Panc1 (cell line): ENCODE measurements at regions not wholly inside any gene's neighbourhood (a gene's known extent, or its start where the extent isn't known, plus 50 kb on each side); places are given as distances from the start of the nearest gene placed in this dataset.
"Not testable (repeated sequence)": the region's sequence is repeated elsewhere in the genome, so short reads cannot be mapped to it uniquely, and the experiment has no call there.

Source experiments
- ATAC-seq: fragments of 200-7000 bp; cut with Tn5 transposase; 2 replicates; pipeline ENCODE4 v1.9.1; 2020; ENCODE audit warnings: mild to moderate bottlenecking, moderate library complexity
- BruUV-seq: library from RNA; stranded (reverse); fragments of 400-500 nt; replicated peaks from 2 replicates; lab custom pipeline; 2021; lab: Mats Ljungman, UMichigan
- CTCF ChIA-PET: fragments of 300-600 bp; sonication (Branson Sonifier 250); formaldehyde crosslinking; loops from one replicate; lab custom pipeline; 2022; ENCODE audit warnings: antibody characterized with exemption; lab: Charles Lee
- POLR2A ChIA-PET: fragments of 300-600 bp; sonication (Branson Sonifier 250); formaldehyde crosslinking; loops from one replicate; lab custom pipeline; 2022; ENCODE audit warnings: antibody characterized with exemption; lab: Charles Lee
- DNase-seq: peaks from one replicate; pipeline ENCODE4 v3.0.0-alpha.2; 2010; ENCODE audit warnings: low read depth, low spot score
- H3K27ac ChIP-seq: 2 replicates; pipeline ENCODE4 v1.5.1; 2011; ENCODE audit warnings: mild to moderate bottlenecking, low read length, inconsistent platforms
- H3K27me3 ChIP-seq: fragments of 200-500 bp; sonication (Bioruptor generic); 2 replicates; pipeline ENCODE4 v1.6.0; 2014; ENCODE audit warnings: low read length, inconsistent platforms; ENCODE audit not compliant: control insufficient read depth, insufficient read depth
- H3K36me3 ChIP-seq: fragments of 200-500 bp; sonication (Bioruptor generic); 2 replicates; pipeline ENCODE4 v1.5.1; 2014; ENCODE audit warnings: inconsistent platforms, mild to moderate bottlenecking, low read length, moderate library complexity; ENCODE audit not compliant: control insufficient read depth, insufficient read depth
- H3K4me1 ChIP-seq: 2 replicates; pipeline ENCODE4 v1.5.1; 2011; ENCODE audit warnings: inconsistent platforms, mild to moderate bottlenecking, low read length, moderate library complexity; ENCODE audit not compliant: control insufficient read depth, insufficient read depth
- H3K4me3 ChIP-seq, 2 experiments: 2 replicates each; pipeline ENCODE4 v1.5.1; 2011 to 2012; ENCODE audit warnings: low read depth in 2 of 2, low read length in 2 of 2, mild to moderate bottlenecking in 2 of 2, inconsistent platforms in 1 of 2, moderate library complexity in 1 of 2
- H3K9me3 ChIP-seq: fragments of 200-500 bp; sonication (Bioruptor generic); 2 replicates; pipeline ENCODE4 v1.5.1; 2014; ENCODE audit warnings: low read depth, mild to moderate bottlenecking, inconsistent platforms, low read length, moderate library complexity; ENCODE audit not compliant: control insufficient read depth, insufficient read depth
- CTCF ChIP-seq: fragments of 450-650 bp; IDR thresholded peaks from 2 replicates; pipeline ENCODE4 v1.5.1; 2017; ENCODE audit warnings: mild to moderate bottlenecking
- POLR2AphosphoS5 ChIP-seq: IDR thresholded peaks from 2 replicates; pipeline ENCODE4 v1.6.1; 2012; ENCODE audit warnings: mild to moderate bottlenecking, low read depth, low read length, moderate library complexity
- SIN3A ChIP-seq: IDR thresholded peaks from 2 replicates; pipeline ENCODE4 v1.6.1; 2012; ENCODE audit warnings: low read depth, mild to moderate bottlenecking, low read length, moderate library complexity, borderline replicate concordance; ENCODE audit not compliant: insufficient read depth
- TCF7L2 ChIP-seq: IDR thresholded peaks from 2 replicates; pipeline ENCODE4 v1.6.1; 2011; ENCODE audit warnings: mild to moderate bottlenecking, low read depth, low read length, inconsistent platforms
- in situ Hi-C: cut with HindIII; loops from 2 replicates; pipeline ENCODE4 v1.10.0; 2016; ENCODE audit warnings: low sequenced_read_pairs, low pct_unique_long_range_greater_than_20kb
- intact Hi-C: fragments of 100-400 bp; cut with micrococcal nuclease; formaldehyde crosslinking; loops from one replicate; pipeline ENCODE4 v1.10.0; 2022; ENCODE audit not compliant: unreplicated experiment
- TF ChIP-seq, protein P1 (sequence below), 2 experiments: IDR thresholded peaks; 2 replicates each; pipeline ENCODE4 v1.6.1; 2011 to 2012; ENCODE audit warnings: low read depth in 2 of 2, control low read depth in 1 of 2, low read length in 1 of 2, mild to moderate bottlenecking in 1 of 2, moderate library complexity in 1 of 2; ENCODE audit not compliant: insufficient read depth in 1 of 2

- TF ChIP-seq CTCF (no peak), POLR2AphosphoS5 (no peak), TCF7L2 (no peak), SIN3A (no peak)
- TF ChIP-seq, protein P1, sequence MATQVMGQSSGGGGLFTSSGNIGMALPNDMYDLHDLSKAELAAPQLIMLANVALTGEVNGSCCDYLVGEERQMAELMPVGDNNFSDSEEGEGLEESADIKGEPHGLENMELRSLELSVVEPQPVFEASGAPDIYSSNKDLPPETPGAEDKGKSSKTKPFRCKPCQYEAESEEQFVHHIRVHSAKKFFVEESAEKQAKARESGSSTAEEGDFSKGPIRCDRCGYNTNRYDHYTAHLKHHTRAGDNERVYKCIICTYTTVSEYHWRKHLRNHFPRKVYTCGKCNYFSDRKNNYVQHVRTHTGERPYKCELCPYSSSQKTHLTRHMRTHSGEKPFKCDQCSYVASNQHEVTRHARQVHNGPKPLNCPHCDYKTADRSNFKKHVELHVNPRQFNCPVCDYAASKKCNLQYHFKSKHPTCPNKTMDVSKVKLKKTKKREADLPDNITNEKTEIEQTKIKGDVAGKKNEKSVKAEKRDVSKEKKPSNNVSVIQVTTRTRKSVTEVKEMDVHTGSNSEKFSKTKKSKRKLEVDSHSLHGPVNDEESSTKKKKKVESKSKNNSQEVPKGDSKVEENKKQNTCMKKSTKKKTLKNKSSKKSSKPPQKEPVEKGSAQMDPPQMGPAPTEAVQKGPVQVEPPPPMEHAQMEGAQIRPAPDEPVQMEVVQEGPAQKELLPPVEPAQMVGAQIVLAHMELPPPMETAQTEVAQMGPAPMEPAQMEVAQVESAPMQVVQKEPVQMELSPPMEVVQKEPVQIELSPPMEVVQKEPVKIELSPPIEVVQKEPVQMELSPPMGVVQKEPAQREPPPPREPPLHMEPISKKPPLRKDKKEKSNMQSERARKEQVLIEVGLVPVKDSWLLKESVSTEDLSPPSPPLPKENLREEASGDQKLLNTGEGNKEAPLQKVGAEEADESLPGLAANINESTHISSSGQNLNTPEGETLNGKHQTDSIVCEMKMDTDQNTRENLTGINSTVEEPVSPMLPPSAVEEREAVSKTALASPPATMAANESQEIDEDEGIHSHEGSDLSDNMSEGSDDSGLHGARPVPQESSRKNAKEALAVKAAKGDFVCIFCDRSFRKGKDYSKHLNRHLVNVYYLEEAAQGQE (IDR thresholded peaks at IDR 0.05; ENCODE audit: insufficient read depth in 1 of 2, low read depth in 2 of 2, low read length in 1 of 2) = no peak
- DNase-seq = no peak
- Histone ChIP-seq H3K9me3 (no peaks in the 10 kb centered on the region), H3K36me3 (no peaks in the 10 kb centered on the region), H3K4me3 (no peak overlapping the region), H3K27me3 (no peaks in the 10 kb centered on the region; the same call in 1 of the 2 replicates), H3K27ac (no peak overlapping the region), H3K4me1 (no peaks in the 10 kb centered on the region)
- BruUV-seq = no TSS peak
- in situ Hi-C loops (no loop called here), intact Hi-C loops (no loop called here)
- ChIA-PET CTCF (no interaction called here), POLR2A (no interaction called here)
- no peak for ATAC-seq
These were observed 191.8 kb upstream of the GLI2 start for GRCh38 chr2:120543899-120544298.

- BruUV-seq = no TSS peak
- ChIA-PET CTCF (no interaction called here), POLR2A (no interaction called here)
- intact Hi-C loops (no loop called here), in situ Hi-C loops (no loop called here)
- DNase-seq = no peak
- H3K4me3 ChIP-seq = no peak overlapping the region
- H3K27ac ChIP-seq = no peak overlapping the region
- H3K9me3 ChIP-seq = no peaks in the 10 kb centered on the region
- H3K4me1 ChIP-seq = no peaks in the 10 kb centered on the region
- no peaks in the 10 kb centered on the region; the same call in 1 of the 2 replicates for H3K27me3 ChIP-seq
- TF ChIP-seq POLR2AphosphoS5 = no peak
- TF ChIP-seq, protein P1 (IDR thresholded peaks at IDR 0.05; ENCODE audit: insufficient read depth in 1 of 2, low read depth in 2 of 2, low read length in 1 of 2) = no peak
- no peak for TF ChIP-seq CTCF
- no peak for TF ChIP-seq TCF7L2
- no peak for TF ChIP-seq SIN3A
- ATAC-seq = no peak
- H3K36me3 ChIP-seq = no peaks in the 10 kb centered on the region
These were observed 191.1 kb upstream of the GLI2 start for GRCh38 chr2:120544522-120544921.

- POLR2A ChIA-PET, H3K27me3 ChIP-seq, H3K27ac ChIP-seq, DNase-seq, H3K4me3 ChIP-seq, BruUV-seq, H3K36me3 ChIP-seq, H3K4me1 ChIP-seq, CTCF ChIA-PET, H3K9me3 ChIP-seq, ATAC-seq, in situ Hi-C loops, intact Hi-C loops: not testable (repeated sequence)
These were observed 190.7 kb upstream of the GLI2 start for GRCh38 chr2:120545007-120545406.
